CD4-positive, alpha-beta T cell treated with Interleukin-17A for 4 hours (primary cell): ENCODE measurements at regions not wholly inside any gene's neighbourhood (a gene's known extent, or its start where the extent isn't known, plus 50 kb on each side); places are given as distances from the start of the nearest gene placed in this dataset.

Experiments used
- DNase-seq: peaks from one replicate; pipeline ENCODE4 v3.0.0-alpha.2; 2020; ENCODE audit warnings: mixed read lengths

GRCh38 chr4:71287305-71287704 is 51.5 kb upstream of the SLC4A4 start:
- no peak for DNase-seq

DNA sequence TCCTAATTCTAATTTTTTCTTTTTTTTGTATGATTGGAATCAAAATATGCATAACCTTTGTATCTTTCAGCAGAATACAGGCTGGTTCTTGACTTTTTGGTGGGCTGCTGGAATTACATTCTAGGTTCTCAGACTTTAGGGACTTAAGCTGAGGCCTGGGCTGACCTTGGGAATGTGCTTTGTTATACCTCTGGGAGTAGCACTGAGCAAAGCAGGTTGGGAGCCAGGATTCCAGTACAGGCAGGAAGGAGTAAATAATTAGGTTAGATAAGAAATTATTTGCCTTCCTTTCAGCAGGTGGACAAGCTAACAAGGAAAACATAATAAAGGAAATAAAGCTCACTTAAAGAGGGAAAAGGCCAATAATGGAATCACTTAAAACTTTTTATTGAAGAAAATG is 49.9 kb upstream of the SLC4A4 start:
- DNase-seq, result no peak
